H9 (cell line): ENCODE measurements at regions not wholly inside any gene's neighbourhood (a gene's known extent, or its start where the extent isn't known, plus 50 kb on each side); places are given as distances from the start of the nearest gene placed in this dataset.

ENCODE experiments used
- DNase-seq: peaks from one replicate; pipeline ENCODE4 v3.0.0-alpha.2; 2017
- H2AFZ ChIP-seq: one replicate; pipeline ENCODE4 v1.6.1; 2013; ENCODE audit warnings: mild to moderate bottlenecking, low read length, control low read depth, moderate library complexity
- H2AK5ac ChIP-seq: 2 replicates; pipeline ENCODE4 v1.6.1; 2013; ENCODE audit warnings: low read length, control low read depth, mixed read lengths; ENCODE audit not compliant: insufficient read length
- H2BK120ac ChIP-seq: one replicate; pipeline ENCODE4 v1.6.1; 2013; ENCODE audit warnings: low read depth, mild to moderate bottlenecking, low read length, control low read depth, inconsistent platforms; ENCODE audit not compliant: poor library complexity, severe bottlenecking
- H2BK12ac ChIP-seq: 2 replicates; pipeline ENCODE4 v1.6.1; 2013; ENCODE audit warnings: low read length, control low read depth, mixed read lengths, low read depth; ENCODE audit not compliant: insufficient read length
- H2BK15ac ChIP-seq: 2 replicates; pipeline ENCODE4 v1.6.1; 2013; ENCODE audit warnings: low read depth, low read length, control low read depth
- H2BK20ac ChIP-seq: one replicate; pipeline ENCODE4 v1.6.1; 2013; ENCODE audit warnings: low read depth, mild to moderate bottlenecking, low read length, control low read depth, inconsistent platforms; ENCODE audit not compliant: poor library complexity, severe bottlenecking
- H2BK5ac ChIP-seq: 2 replicates; pipeline ENCODE4 v1.6.1; 2013; ENCODE audit warnings: low read length, control low read depth, mixed read lengths; ENCODE audit not compliant: insufficient read length
- H3K14ac ChIP-seq: 2 replicates; pipeline ENCODE4 v1.6.1; 2013; ENCODE audit warnings: low read length, control low read depth; ENCODE audit not compliant: insufficient read depth
- H3K18ac ChIP-seq: 2 replicates; pipeline ENCODE4 v1.6.1; 2013; ENCODE audit warnings: low read depth, mild to moderate bottlenecking, mixed read lengths, low read length, control low read depth; ENCODE audit not compliant: insufficient read length
- H3K23ac ChIP-seq: 2 replicates; pipeline ENCODE4 v1.6.1; 2013; ENCODE audit warnings: low read length, control low read depth, mixed read lengths, low read depth; ENCODE audit not compliant: insufficient read length
- H3K23me2 ChIP-seq: 2 replicates; pipeline ENCODE4 v1.6.1; 2013; ENCODE audit warnings: low read depth, mild to moderate bottlenecking, mixed read lengths, low read length, control low read depth; ENCODE audit not compliant: insufficient read length, poor library complexity, severe bottlenecking
- H3K27ac ChIP-seq: 2 replicates; pipeline ENCODE4 v1.5.1; 2013; ENCODE audit warnings: low read length, control low read depth, mixed read lengths, low read depth; ENCODE audit not compliant: insufficient read length
- H3K27me3 ChIP-seq: 2 replicates; pipeline ENCODE4 v1.6.1; 2013; ENCODE audit warnings: low read length, control low read depth, inconsistent platforms; ENCODE audit not compliant: insufficient read depth
- H3K4ac ChIP-seq: 2 replicates; pipeline ENCODE4 v1.6.1; 2013; ENCODE audit warnings: low read depth, mild to moderate bottlenecking, control low read depth, inconsistent platforms, low read length, moderate library complexity
- H3K4me1 ChIP-seq: 2 replicates; pipeline ENCODE4 v1.6.1; 2013; ENCODE audit warnings: low read length, control low read depth, inconsistent platforms; ENCODE audit not compliant: insufficient read depth
- H3K4me2 ChIP-seq: 2 replicates; pipeline ENCODE4 v1.6.1; 2013; ENCODE audit warnings: low read length, control low read depth, mixed read lengths; ENCODE audit not compliant: insufficient read length, insufficient read depth
- H3K56ac ChIP-seq: 2 replicates; pipeline ENCODE4 v1.6.1; 2013; ENCODE audit warnings: low read depth, mild to moderate bottlenecking, mixed read lengths, low read length, control low read depth; ENCODE audit not compliant: insufficient read length
- H3K79me1 ChIP-seq: 2 replicates; pipeline ENCODE4 v1.6.1; 2013; ENCODE audit warnings: low read depth, mild to moderate bottlenecking, moderate library complexity, low read length, control low read depth, inconsistent platforms; ENCODE audit not compliant: insufficient read depth, poor library complexity, severe bottlenecking
- H3K79me2 ChIP-seq: 2 replicates; pipeline ENCODE4 v1.6.1; 2013; ENCODE audit warnings: low read length, control low read depth, inconsistent platforms; ENCODE audit not compliant: insufficient read depth
- H3K9ac ChIP-seq: 2 replicates; pipeline ENCODE4 v1.6.1; 2013; ENCODE audit warnings: low read length, control low read depth, mixed read lengths; ENCODE audit not compliant: insufficient read length; ENCODE audit errors: extremely low read depth
- H3K9me3 ChIP-seq: one replicate; pipeline ENCODE4 v1.6.1; 2013; ENCODE audit warnings: low read depth, low read length, inconsistent platforms; ENCODE audit not compliant: control insufficient read depth
- H3T11ph ChIP-seq: one replicate; pipeline ENCODE4 v1.6.1; 2013; ENCODE audit warnings: mild to moderate bottlenecking, low read length, control low read depth, inconsistent platforms
- H4K20me1 ChIP-seq: one replicate; pipeline ENCODE4 v1.6.1; 2013; ENCODE audit not compliant: control insufficient read depth, insufficient read length, insufficient read depth
- H4K5ac ChIP-seq: 2 replicates; pipeline ENCODE4 v1.6.1; 2013; ENCODE audit warnings: low read depth, mild to moderate bottlenecking, mixed read lengths, low read length, control low read depth; ENCODE audit not compliant: insufficient read length
- H4K8ac ChIP-seq: replicated peaks from 2 replicates; pipeline ENCODE4 v1.6.1; 2013; ENCODE audit warnings: low read length, control low read depth, mixed read lengths, low read depth; ENCODE audit not compliant: insufficient read length
- H4K91ac ChIP-seq: 2 replicates; pipeline ENCODE4 v1.6.1; 2013; ENCODE audit warnings: low read depth, mild to moderate bottlenecking, moderate library complexity, mixed read lengths, low read length, control low read depth; ENCODE audit not compliant: insufficient read length
- H3K27ac Mint-ChIP-seq, 3 experiments: 2 replicates in 2 of 3; 3 replicates in 1 of 3; pipeline ENCODE4 v1.8.0; 2020 to 2021; ENCODE audit warnings: mixed read lengths in 3 of 3, mild to moderate bottlenecking in 1 of 3, moderate library complexity in 1 of 3
- H3K27me3 Mint-ChIP-seq: 2 replicates; pipeline ENCODE4 v1.8.0; 2021; ENCODE audit warnings: low read depth, mild to moderate bottlenecking, moderate library complexity, mixed read lengths
- H3K36me3 Mint-ChIP-seq, 3 experiments: 2 replicates in 2 of 3; 3 replicates in 1 of 3; pipeline ENCODE4 v1.8.0; 2020 to 2021; ENCODE audit warnings: low read depth in 3 of 3, mixed read lengths in 3 of 3; ENCODE audit not compliant: insufficient read depth in 1 of 3
- H3K4me1 Mint-ChIP-seq, 2 experiments: 2 replicates each; pipeline ENCODE4 v1.8.0; 2020; ENCODE audit warnings: mixed read lengths in 2 of 2
- H3K4me3 Mint-ChIP-seq, 2 experiments: 2 replicates in 1 of 2; 3 replicates in 1 of 2; pipeline ENCODE4 v1.8.0; 2020 to 2021; ENCODE audit warnings: mild to moderate bottlenecking in 2 of 2, mixed read lengths in 2 of 2, moderate library complexity in 1 of 2
- H3K9me3 Mint-ChIP-seq, 2 experiments: 2 replicates in 1 of 2; 3 replicates in 1 of 2; pipeline ENCODE4 v1.8.0; 2020; ENCODE audit warnings: mild to moderate bottlenecking in 2 of 2, mixed read lengths in 2 of 2, moderate library complexity in 1 of 2
- CTCF ChIP-seq: fragments of 200-600 bp; sonication (generic); conservative IDR thresholded peaks from 3 replicates; pipeline ENCODE4 v1.8.0; 2021; ENCODE audit warnings: antibody characterized with exemption, mild to moderate bottlenecking
- WGBS: extraction: QIAGEN DNeasy Blood & Tissue Kit; methylation state at CpG from one replicate; pipeline ENCODE4 v1.1.7; 2013; ENCODE audit warnings: missing lambda C conversion rate, low lambda C conversion rate, mixed read lengths; ENCODE audit not compliant: insufficient read length; ENCODE audit errors: extremely low coverage; 5-methylcytosine and 5-hydroxymethylcytosine counted together

GRCh38 chr3:117367861-117368260 is 658.3 kb downstream of the TUSC7 start:
- Histone ChIP-seq H4K20me1 (no peaks in the 10 kb centered on the region), H2AFZ (no peak overlapping the region), H2BK20ac (no peak overlapping the region), H2BK15ac (no peak overlapping the region), H4K8ac (no peak overlapping the region), H3K27ac (no peak overlapping the region), H3K9me3 (no peaks in the 10 kb centered on the region), H3K4me2 (no peak overlapping the region), H4K91ac (no peak overlapping the region), H2BK5ac (no peak overlapping the region), H3K23me2 (no peaks in the 10 kb centered on the region), H3K4ac (no peak overlapping the region), H3K23ac (no peak overlapping the region), H3K79me2 (no peaks in the 10 kb centered on the region), H4K5ac (no peak overlapping the region), H3K27me3 (no peaks in the 10 kb centered on the region), H3K56ac (no peak overlapping the region), H3K79me1 (no peaks in the 10 kb centered on the region), H3K4me1 (no peaks in the 10 kb centered on the region), H2BK120ac (no peak overlapping the region), H3K9ac (no peak overlapping the region), H3K14ac (no peak overlapping the region), H3K18ac (no peak overlapping the region), H2BK12ac (no peak overlapping the region), H2AK5ac (no peak overlapping the region), H3T11ph (no peak overlapping the region)
- no peaks in the 10 kb centered on the region; the same call in none of the 2 replicates for H3K27me3 Mint-ChIP-seq
- H3K36me3 Mint-ChIP-seq, result peaks cover 6 to 17% (median 11%) of the 10 kb centered on the region in 3 experiments; a peak in 5 of 7 replicates
- WGBS, result no CpG with 5 or more reads among the region's 3 CpGs
- peaks cover 2 to 6% of the 10 kb centered on the region in 2 experiments; a peak in 3 of 4 replicates for H3K4me1 Mint-ChIP-seq
- no peak for TF ChIP-seq CTCF
- DNase-seq, result no peak
- H3K27ac Mint-ChIP-seq, result no peak overlapping the region
- H3K4me3 Mint-ChIP-seq, result no peak overlapping the region
- H3K9me3 Mint-ChIP-seq, result peaks cover 11 to 14% of the 10 kb centered on the region in 2 experiments
